ENCODE measurements at regions not wholly inside any gene's neighbourhood (a gene's known extent, or its start where the extent isn't known, plus 50 kb on each side); places are given as distances from the start of the nearest gene placed in this dataset.

GRCh38 chr4:96839441-96839840 lies 999.5 kb downstream of the PDHA2 start:
- TF ChIP-seq, protein P1, sequence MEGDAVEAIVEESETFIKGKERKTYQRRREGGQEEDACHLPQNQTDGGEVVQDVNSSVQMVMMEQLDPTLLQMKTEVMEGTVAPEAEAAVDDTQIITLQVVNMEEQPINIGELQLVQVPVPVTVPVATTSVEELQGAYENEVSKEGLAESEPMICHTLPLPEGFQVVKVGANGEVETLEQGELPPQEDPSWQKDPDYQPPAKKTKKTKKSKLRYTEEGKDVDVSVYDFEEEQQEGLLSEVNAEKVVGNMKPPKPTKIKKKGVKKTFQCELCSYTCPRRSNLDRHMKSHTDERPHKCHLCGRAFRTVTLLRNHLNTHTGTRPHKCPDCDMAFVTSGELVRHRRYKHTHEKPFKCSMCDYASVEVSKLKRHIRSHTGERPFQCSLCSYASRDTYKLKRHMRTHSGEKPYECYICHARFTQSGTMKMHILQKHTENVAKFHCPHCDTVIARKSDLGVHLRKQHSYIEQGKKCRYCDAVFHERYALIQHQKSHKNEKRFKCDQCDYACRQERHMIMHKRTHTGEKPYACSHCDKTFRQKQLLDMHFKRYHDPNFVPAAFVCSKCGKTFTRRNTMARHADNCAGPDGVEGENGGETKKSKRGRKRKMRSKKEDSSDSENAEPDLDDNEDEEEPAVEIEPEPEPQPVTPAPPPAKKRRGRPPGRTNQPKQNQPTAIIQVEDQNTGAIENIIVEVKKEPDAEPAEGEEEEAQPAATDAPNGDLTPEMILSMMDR (conservative IDR thresholded peaks at IDR 0.05; ENCODE audit: low read depth, low read length): no peak
- no peak for TF ChIP-seq EZH2 (IDR thresholded peaks at IDR 0.05; ENCODE audit: borderline replicate concordance, low read depth, low read length, poor library complexity, severe bottlenecking)

Data from A673 (cell line).